GM19372 (cell line): ENCODE measurements at regions not wholly inside any gene's neighbourhood (a gene's known extent, or its start where the extent isn't known, plus 50 kb on each side); places are given as distances from the start of the nearest gene placed in this dataset.
"Not testable (repeated sequence)": the region's sequence is repeated elsewhere in the genome, so short reads cannot be mapped to it uniquely, and the experiment has no call there.

Source experiments
- ATAC-seq: cut with Tn5 transposase; IDR thresholded peaks from one replicate; pipeline ENCODE4 v1.9.1; 2021; ENCODE audit warnings: mild to moderate bottlenecking, low read depth, moderate library complexity; ENCODE audit not compliant: unreplicated experiment

- ATAC-seq: no peak
Observed at GRCh38 chr3:39651993-39652739, 157.2 kb upstream of the MYRIP start.

DNA sequence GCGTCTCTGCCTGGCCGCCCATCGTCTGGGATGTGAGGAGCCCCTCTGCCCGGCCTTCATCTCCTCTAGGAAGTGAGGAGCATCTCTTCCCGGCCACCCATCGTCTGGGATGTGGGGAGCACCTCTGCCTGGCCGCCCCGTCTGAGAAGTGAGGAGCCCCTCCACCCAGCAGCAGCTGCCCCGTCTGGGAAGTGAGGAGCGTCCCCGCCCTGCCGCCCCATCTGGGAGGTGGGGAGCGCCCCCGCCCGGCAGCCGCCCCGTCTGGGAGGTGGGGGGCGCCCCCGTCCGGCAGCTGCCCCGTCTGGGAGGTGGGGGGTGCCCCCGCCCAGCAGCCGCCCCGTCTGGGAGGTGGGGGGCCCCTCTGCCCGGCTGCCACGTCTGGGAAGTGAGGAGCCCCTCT, 153.7 kb upstream of the MYRIP start:
- not testable (repeated sequence) for ATAC-seq

DNA sequence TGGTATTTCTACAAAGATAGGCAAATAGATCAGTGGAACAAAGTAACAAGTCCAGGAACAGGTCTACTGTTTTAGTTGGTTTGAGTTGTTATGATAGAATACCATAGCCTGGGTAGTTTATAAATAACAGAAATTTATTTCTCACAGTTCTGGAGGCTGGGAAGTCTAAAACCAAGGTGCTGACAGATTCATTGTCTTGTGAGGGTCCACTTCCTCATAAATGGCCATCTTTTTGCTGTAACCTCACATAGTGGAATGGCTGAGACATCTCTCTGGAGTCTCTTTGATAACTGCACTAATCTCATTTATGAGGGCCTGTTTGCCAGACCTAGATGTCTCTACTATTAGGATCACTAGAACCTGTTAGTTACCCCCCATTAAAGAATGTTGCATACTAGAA, 152.3 kb upstream of the MYRIP start:
- no peak for ATAC-seq

DNA sequence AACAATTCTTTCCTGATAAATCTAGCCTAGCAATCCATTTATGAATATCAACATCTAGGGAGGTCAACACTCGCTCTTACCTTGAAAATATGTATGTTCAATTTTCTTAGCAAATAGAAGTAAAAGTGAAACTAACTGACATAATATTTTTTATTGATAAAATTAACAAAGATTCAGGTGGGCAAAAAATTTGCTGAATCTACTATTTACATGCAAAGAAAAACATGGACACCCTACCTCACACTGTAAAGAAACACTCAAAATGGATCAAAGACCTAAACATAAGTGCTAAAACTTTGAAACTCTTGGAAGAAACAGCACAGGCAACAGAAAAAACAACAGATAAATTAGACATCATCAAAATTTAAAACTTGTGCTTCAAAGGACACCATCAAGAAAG, 151.6 kb upstream of the MYRIP start:
- no peak for ATAC-seq

DNA sequence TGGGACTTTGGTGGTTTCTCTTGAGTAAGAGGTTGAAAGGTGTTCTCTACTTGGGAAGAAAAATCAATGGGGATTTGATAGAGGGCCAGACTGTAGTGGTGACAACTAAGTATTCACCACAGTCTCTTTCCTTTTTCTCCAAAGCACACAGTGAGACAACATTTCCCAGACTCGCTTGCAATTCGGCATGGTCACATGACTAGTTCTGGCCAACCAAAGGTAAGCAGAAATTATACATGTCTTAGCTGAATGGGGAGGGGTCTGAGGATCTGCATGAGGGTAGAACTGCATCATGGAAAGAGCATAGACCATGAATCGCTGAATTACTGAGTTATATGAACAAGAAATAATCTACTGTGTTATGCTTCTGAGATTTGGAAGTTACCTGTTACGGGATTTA, 144.5 kb upstream of the MYRIP start:
- no peak for ATAC-seq

GRCh38 chr3:39665441-39665840, 144.0 kb upstream of the MYRIP start:
- ATAC-seq: no peak

GRCh38 chr3:39668420-39668819, 141.0 kb upstream of the MYRIP start:
- no peak for ATAC-seq

DNA sequence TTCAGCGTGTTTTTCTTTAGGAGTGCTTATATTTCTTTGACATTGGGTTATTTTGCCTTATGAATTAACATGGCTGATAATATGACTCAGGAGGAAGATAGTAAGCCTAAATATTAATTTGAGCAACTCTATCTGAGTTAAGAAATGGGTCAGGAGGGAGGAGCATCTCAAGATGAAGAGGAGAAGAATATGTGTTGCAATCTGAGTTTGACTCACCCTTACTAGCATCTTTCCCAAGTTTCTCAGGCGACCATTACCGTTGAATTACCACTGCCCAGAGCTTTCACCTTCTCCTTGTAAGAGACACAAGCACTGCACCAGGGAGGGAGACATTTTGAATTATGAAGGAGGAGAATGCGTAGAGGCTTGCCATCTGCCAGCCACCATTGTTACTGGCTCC, 138.3 kb upstream of the MYRIP start:
- ATAC-seq: no peak

DNA sequence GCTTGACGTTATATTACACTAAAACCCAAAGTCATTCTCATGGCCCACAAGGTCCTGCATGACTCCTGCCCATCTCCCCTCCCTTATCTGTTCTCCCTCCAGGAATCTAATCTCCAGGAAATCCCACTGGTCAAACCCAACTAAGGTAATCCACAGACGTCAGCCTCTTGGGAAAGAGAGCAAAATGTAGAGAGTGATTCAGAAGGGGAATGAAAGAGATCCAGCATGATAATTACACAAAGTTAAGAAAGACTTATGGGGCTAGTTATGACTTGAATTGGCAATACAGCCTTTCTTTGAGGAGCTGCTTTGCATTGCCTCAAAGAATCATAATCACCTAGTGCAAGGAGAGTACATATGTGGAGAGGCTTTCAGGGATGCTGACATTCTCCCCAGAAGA, 137.8 kb upstream of the MYRIP start:
- ATAC-seq: no peak

- ATAC-seq: no peak
Observed at GRCh38 chr3:39705351-39705900, 104.0 kb upstream of the MYRIP start.

- ATAC-seq: peak; percentile 72
Observed at GRCh38 chr3:39707314-39707909, 102.0 kb upstream of the MYRIP start.

GRCh38 chr3:39712413-39713048, 96.9 kb upstream of the MYRIP start:
- no peak for ATAC-seq

- not testable (repeated sequence) for ATAC-seq
Observed at GRCh38 chr3:39713341-39713740, 96.1 kb upstream of the MYRIP start.

GRCh38 chr3:39716849-39717248, 92.6 kb upstream of the MYRIP start:
- ATAC-seq: no peak

GRCh38 chr3:39718674-39719595, 90.5 kb upstream of the MYRIP start:
- no peak for ATAC-seq

GRCh38 chr3:39721076-39721475, 88.3 kb upstream of the MYRIP start:
- ATAC-seq: no peak

- ATAC-seq: no peak
Observed at GRCh38 chr3:39724233-39724846, 85.1 kb upstream of the MYRIP start.

DNA sequence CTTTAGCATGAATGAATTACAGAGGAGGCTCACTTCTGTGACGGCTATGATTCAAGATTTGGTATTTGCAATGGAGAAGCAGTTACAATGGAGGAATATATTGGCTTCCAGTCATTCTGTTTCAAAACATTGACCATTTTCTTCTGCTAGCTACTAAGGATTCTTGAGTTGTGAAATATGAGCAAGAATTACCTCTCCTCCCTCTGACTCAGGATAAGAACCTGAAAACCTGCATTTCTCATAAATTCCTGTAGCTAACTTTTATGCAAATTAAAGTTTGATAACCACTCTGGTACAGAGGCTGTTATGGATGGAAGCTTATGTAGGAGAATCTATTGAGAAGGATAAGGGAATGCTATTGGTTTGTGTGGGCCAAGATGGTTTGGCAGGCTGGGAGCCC, 84.1 kb upstream of the MYRIP start:
- ATAC-seq: no peak

DNA sequence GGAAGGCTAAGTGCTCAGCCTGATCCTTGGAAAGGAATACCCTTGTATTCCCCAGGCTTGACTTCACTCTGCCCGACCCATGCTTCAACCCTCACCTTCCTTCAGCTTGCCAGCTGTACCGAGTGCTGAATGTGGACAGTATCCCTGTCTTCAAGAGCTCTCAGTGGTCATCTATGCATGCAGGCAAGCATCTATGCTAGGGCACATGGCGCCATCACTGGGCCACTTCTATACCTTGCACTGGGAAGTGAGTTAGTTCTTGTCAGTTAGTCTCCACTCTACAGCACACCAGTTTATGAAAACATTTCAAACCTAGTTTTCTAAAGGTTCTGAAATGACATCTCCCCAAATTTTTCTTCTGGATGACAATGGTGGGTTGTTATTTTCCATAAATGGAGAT, 82.0 kb upstream of the MYRIP start:
- ATAC-seq: no peak

GRCh38 chr3:39733804-39734203, 75.6 kb upstream of the MYRIP start:
- ATAC-seq: no peak
